ENCODE measurements at regions not wholly inside any gene's neighbourhood (a gene's known extent, or its start where the extent isn't known, plus 50 kb on each side); places are given as distances from the start of the nearest gene placed in this dataset.

GRCh38 chr4:186829740-186830449 lies 106.2 kb upstream of the FAT1 start (continued):
- 0 out of 2 replicates have a peak, but pooled peaks have one; percentile 21 for TF ChIP-seq FOXK1 (CRISPR knock-in tag; IDR thresholded peaks at IDR 0.05; ENCODE audit: borderline replicate concordance, low read depth)
- no peak for TF ChIP-seq ZNF44 (CRISPR knock-in tag; IDR thresholded peaks at IDR 0.05)
- no peak for TF ChIP-seq ZNF296 (CRISPR knock-in tag; conservative IDR thresholded peaks at IDR 0.05)
- TF ChIP-seq ZNF547 (CRISPR knock-in tag; IDR thresholded peaks at IDR 0.05), result no peak
- TF ChIP-seq ZNF558 (CRISPR knock-in tag; IDR thresholded peaks at IDR 0.05; ENCODE audit: borderline replicate concordance), result no peak
- no peak for TF ChIP-seq ZNF101 (CRISPR knock-in tag; IDR thresholded peaks at IDR 0.05; ENCODE audit: borderline replicate concordance, low read depth)
- TF ChIP-seq MED1 (CRISPR knock-in tag; IDR thresholded peaks at IDR 0.05), result peak; percentile 46
- no peak for TF ChIP-seq ZNF678 (CRISPR knock-in tag; IDR thresholded peaks at IDR 0.05)
- peak; percentile 89 for TF ChIP-seq RXRB (CRISPR knock-in tag; IDR thresholded peaks at IDR 0.05; ENCODE audit: borderline replicate concordance)
- no peak for TF ChIP-seq ZNF432 (CRISPR knock-in tag; IDR thresholded peaks at IDR 0.05; ENCODE audit: borderline replicate concordance)
- TF ChIP-seq ATF4 (CRISPR knock-in tag; IDR thresholded peaks at IDR 0.05), result no peak
- TF ChIP-seq CBX5 (CRISPR knock-in tag; IDR thresholded peaks at IDR 0.05; ENCODE audit: borderline replicate concordance), result no peak
- no peak for TF ChIP-seq ZNF687 (CRISPR knock-in tag; IDR thresholded peaks at IDR 0.05)
- TF ChIP-seq ZNF639 (CRISPR knock-in tag; conservative IDR thresholded peaks at IDR 0.05), result no peak
- no peak for TF ChIP-seq ZBTB39 (CRISPR knock-in tag; IDR thresholded peaks at IDR 0.05)
